T-cell (primary cell): ENCODE measurements at regions not wholly inside any gene's neighbourhood (a gene's known extent, or its start where the extent isn't known, plus 50 kb on each side); places are given as distances from the start of the nearest gene placed in this dataset.

Experiments used
- ATAC-seq, 4 experiments: fragments of 200-7000 bp in 3 of 4; fragments of 150-1000 bp in 1 of 4; cut with Tn5 transposase; replicated peaks in 1 of 4; 1 replicate in 3 of 4; 2 replicates in 1 of 4; pipeline ENCODE4 v1.10.0; 2021; ENCODE audit warnings: moderate library complexity in 3 of 4, mild to moderate bottlenecking in 2 of 4, moderate number of reproducible peaks in 1 of 4
- CTCF ChIA-PET, 2 donors: fragments of 300-600 bp; sonication (Branson Sonifier 250); formaldehyde crosslinking; loops; one replicate each; lab custom pipeline; 2022; ENCODE audit warnings: antibody characterized with exemption in 2 of 2; lab: Charles Lee
- POLR2A ChIA-PET, 2 donors: fragments of 300-600 bp; sonication (Branson Sonifier 250); formaldehyde crosslinking; loops; one replicate each; lab custom pipeline; 2022; ENCODE audit warnings: antibody characterized with exemption in 2 of 2; lab: Charles Lee
- DNase-seq, 35 experiments: peaks; one replicate each; pipeline versions ENCODE4 v3.0.0 to v3.0.0-alpha.2; 2013 to 2023
- H3K27ac ChIP-seq: one replicate; pipeline ENCODE4 v1.5.1; 2013; ENCODE audit warnings: low read length
- H3K27me3 ChIP-seq, 2 experiments: replicated peaks in 1 of 2; 1 replicate in 1 of 2; 2 replicates in 1 of 2; pipeline versions ENCODE4 v1.6.1 to v1.7.0; 2013; ENCODE audit warnings: low read length in 1 of 2, mixed read lengths in 1 of 2; ENCODE audit not compliant: control insufficient read depth in 2 of 2, insufficient read depth in 2 of 2; ENCODE audit errors: extremely low read depth in 1 of 2
- H3K36me3 ChIP-seq, 2 donors: 1 replicate in 1 of 2; 2 replicates in 1 of 2; pipeline versions ENCODE4 v1.6.1 to v1.7.0; 2013; ENCODE audit warnings: low read length in 1 of 2; ENCODE audit not compliant: control insufficient read depth in 2 of 2, insufficient read depth in 1 of 2; ENCODE audit errors: extremely low read depth in 1 of 2
- H3K4me1 ChIP-seq, 2 experiments: 1 replicate in 1 of 2; 2 replicates in 1 of 2; pipeline versions ENCODE4 v1.6.1 to v1.7.0; 2013; ENCODE audit warnings: low read length in 2 of 2, mixed read lengths in 1 of 2; ENCODE audit not compliant: insufficient read depth in 2 of 2, control insufficient read depth in 1 of 2; ENCODE audit errors: extremely low read depth in 1 of 2
- H3K4me3 ChIP-seq, 2 donors: 1 replicate in 1 of 2; 2 replicates in 1 of 2; pipeline versions ENCODE4 v1.5.1 to v1.7.0; 2013; ENCODE audit warnings: mild to moderate bottlenecking in 2 of 2, low read length in 1 of 2, moderate library complexity in 1 of 2; ENCODE audit not compliant: control insufficient read depth in 1 of 2; ENCODE audit errors: extremely low read depth in 1 of 2
- H3K9me3 ChIP-seq: 2 replicates; pipeline ENCODE4 v1.7.0; 2013
- H3K27ac Mint-ChIP-seq, 2 donors: one replicate each; pipeline ENCODE4 v1.8.0; 2020 to 2021; ENCODE audit warnings: mild to moderate bottlenecking in 2 of 2, mixed read lengths in 2 of 2
- H3K27me3 Mint-ChIP-seq, 2 donors: one replicate each; pipeline ENCODE4 v1.8.0; 2021 to 2022; ENCODE audit warnings: mixed read lengths in 2 of 2
- H3K36me3 Mint-ChIP-seq: one replicate; pipeline ENCODE4 v1.8.0; 2021; ENCODE audit warnings: mixed read lengths
- H3K4me1 Mint-ChIP-seq, 3 donors: one replicate each; pipeline ENCODE4 v1.8.0; 2020 to 2022; ENCODE audit warnings: mixed read lengths in 3 of 3, mild to moderate bottlenecking in 1 of 3
- H3K4me3 Mint-ChIP-seq, 3 donors: one replicate each; pipeline ENCODE4 v1.8.0; 2020 to 2022; ENCODE audit warnings: mild to moderate bottlenecking in 3 of 3, mixed read lengths in 3 of 3, moderate library complexity in 3 of 3
- H3K9me3 Mint-ChIP-seq, 3 donors: one replicate each; pipeline ENCODE4 v1.8.0; 2020 to 2022; ENCODE audit warnings: mixed read lengths in 3 of 3
- WGBS: methylation state at CpG from one replicate; pipeline ENCODE4 v1.1.5; 2013; ENCODE audit warnings: missing lambda C conversion rate; ENCODE audit not compliant: insufficient coverage; 5-methylcytosine and 5-hydroxymethylcytosine counted together

DNA sequence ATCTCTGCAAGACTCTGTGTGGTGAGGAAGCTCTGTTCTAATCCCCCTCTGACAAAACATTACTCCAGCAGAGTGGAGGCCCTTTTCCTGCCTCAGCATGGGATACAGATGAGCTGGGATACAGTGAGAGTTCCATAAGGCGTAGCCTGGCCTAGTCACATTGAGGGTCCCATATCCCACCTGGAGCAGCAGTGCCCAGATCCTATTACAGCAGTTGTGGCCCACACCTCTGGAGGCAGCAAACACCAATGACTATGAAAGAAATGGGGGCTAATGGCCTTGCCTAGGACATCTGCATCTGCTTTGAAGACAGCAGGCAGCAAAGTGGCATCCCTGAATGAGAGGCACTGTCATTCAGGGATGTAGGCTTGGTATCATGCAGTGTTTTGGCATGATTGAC, 534.5 kb downstream of the TDRD15 start:
- no peaks in the 10 kb centered on the region for H3K4me1 ChIP-seq
- H3K27me3 ChIP-seq: no peaks in the 10 kb centered on the region
- H3K4me3 Mint-ChIP-seq: no peak overlapping the region
- ChIA-PET POLR2A (no interaction called here), CTCF (no interaction called here)
- no CpG with 5 or more reads among the region's 1 CpG for WGBS
- H3K36me3 ChIP-seq: no peaks in the 10 kb centered on the region
- H3K4me1 Mint-ChIP-seq: no peaks in the 10 kb centered on the region
- ATAC-seq: no peak
- H3K4me3 ChIP-seq: no peak overlapping the region
- no peaks in the 10 kb centered on the region for H3K36me3 Mint-ChIP-seq
- peaks cover 0 to 8% (median 4%) of the 10 kb centered on the region in 3 donors for H3K9me3 Mint-ChIP-seq
- H3K9me3 ChIP-seq: no peaks in the 10 kb centered on the region
- DNase-seq: no peak
- H3K27ac ChIP-seq: no peak overlapping the region
- H3K27ac Mint-ChIP-seq: no peak overlapping the region
- H3K27me3 Mint-ChIP-seq: no peaks in the 10 kb centered on the region

DNA sequence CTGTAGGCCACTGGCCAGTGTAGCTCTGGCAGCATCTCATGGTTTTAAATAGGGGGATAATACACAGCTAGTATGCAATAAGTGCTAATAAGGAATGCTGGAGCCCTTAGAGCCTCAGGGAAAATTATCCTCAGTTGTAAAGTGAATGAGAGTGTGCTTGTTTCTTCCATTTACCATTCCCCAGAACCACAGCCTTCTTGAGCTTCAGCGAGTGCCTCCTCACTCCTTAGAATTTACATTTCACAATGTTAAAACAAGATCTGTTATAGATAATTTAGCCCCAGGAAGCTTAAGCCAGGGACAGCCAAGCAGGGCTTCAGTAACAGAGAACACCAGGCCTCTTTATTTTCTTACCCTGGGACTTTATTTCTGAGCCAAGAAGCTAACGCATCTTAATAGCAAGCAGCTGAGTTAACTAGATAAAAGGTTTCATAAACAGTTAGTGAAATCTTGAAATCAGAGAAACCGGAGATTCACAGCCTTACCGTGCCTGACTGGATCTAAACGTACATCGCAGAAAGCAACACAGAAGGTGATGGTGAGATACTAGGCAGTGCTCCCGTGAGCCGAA, 535.2 kb downstream of the TDRD15 start:
- POLR2A ChIA-PET: no interaction called here
- 96% methylated on average over 3 of the region's 8 CpGs for WGBS
- no peak for DNase-seq
- no peaks in the 10 kb centered on the region for H3K36me3 Mint-ChIP-seq
- H3K27ac ChIP-seq: no peak overlapping the region
- H3K4me1 Mint-ChIP-seq: no peaks in the 10 kb centered on the region
- no peak overlapping the region for H3K4me3 ChIP-seq
- H3K4me1 ChIP-seq: no peaks in the 10 kb centered on the region
- no peaks in the 10 kb centered on the region for H3K36me3 ChIP-seq
- ATAC-seq: no peak
- H3K27me3 ChIP-seq: no peaks in the 10 kb centered on the region
- CTCF ChIA-PET: no interaction called here
- no peaks in the 10 kb centered on the region for H3K9me3 ChIP-seq
- peaks cover 0 to 8% (median 5%) of the 10 kb centered on the region in 3 donors for H3K9me3 Mint-ChIP-seq
- no peak overlapping the region for H3K27ac Mint-ChIP-seq
- H3K4me3 Mint-ChIP-seq: no peak overlapping the region
- H3K27me3 Mint-ChIP-seq: no peaks in the 10 kb centered on the region

DNA sequence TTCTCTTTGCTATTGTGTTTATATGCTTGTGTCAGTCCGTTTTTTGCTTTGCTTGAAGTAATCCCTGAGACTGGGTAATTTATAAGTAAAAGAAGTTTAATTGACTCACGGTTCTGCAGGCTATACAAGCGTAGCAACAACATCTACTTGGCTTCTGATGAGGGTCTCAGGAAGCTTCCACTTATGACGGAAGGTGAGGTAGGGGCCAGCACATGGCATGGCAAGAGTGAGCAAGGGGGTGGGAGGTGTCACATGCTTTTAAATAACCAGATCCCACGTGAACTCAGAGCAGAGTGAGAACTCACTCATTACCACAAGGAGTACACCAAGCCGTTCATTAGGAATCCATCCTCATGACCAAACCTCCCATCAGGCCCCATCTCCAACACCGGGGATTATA, 540.3 kb downstream of the TDRD15 start:
- ChIA-PET CTCF (no interaction called here), POLR2A (no interaction called here)
- H3K4me3 ChIP-seq: no peak overlapping the region
- Mint-ChIP-seq H3K36me3 (no peaks in the 10 kb centered on the region), H3K4me1 (no peaks in the 10 kb centered on the region), H3K4me3 (no peak overlapping the region), H3K27me3 (no peaks in the 10 kb centered on the region), H3K27ac (no peak overlapping the region), H3K9me3 (peaks cover 5 to 23% (median 7%) of the 10 kb centered on the region in 3 donors)
- H3K27me3 ChIP-seq: no peaks in the 10 kb centered on the region
- 67% methylated on average over 3 of the region's 7 CpGs for WGBS
- H3K9me3 ChIP-seq: no peaks in the 10 kb centered on the region
- DNase-seq (no peak), ATAC-seq (no peak)
- no peaks in the 10 kb centered on the region for H3K36me3 ChIP-seq
- H3K27ac ChIP-seq: no peak overlapping the region
- no peaks in the 10 kb centered on the region for H3K4me1 ChIP-seq

DNA sequence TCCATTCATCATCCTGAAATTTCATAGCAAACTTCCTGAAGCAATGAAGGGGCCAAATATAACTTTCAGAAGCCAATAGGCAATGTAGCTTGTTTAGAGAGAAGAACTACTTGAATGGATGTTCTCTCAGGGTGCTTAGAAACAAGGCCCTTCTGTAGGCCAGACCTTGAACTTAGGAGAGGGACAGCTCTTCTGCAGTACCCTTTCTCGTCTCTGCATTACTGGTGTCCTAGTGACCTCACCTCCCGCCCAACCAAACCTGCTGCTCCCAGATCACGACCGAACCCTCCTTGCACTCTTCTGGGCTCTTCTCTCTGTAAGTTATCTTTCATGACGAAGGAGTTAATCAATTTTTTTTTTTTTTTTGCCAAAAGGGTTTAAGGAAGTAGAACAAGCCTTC, 543.9 kb downstream of the TDRD15 start:
- ChIA-PET CTCF (no interaction called here), POLR2A (no interaction called here)
- Mint-ChIP-seq H3K4me1 (no peaks in the 10 kb centered on the region), H3K36me3 (no peaks in the 10 kb centered on the region), H3K27me3 (no peaks in the 10 kb centered on the region), H3K9me3 (peaks cover 11 to 26% (median 13%) of the 10 kb centered on the region in 3 donors), H3K4me3 (no peak overlapping the region), H3K27ac (no peak overlapping the region)
- Histone ChIP-seq H3K27me3 (no peaks in the 10 kb centered on the region), H3K9me3 (no peaks in the 10 kb centered on the region), H3K36me3 (no peaks in the 10 kb centered on the region), H3K4me1 (no peaks in the 10 kb centered on the region), H3K4me3 (no peak overlapping the region), H3K27ac (no peak overlapping the region)
- DNase-seq (no peak), ATAC-seq (no peak)
- 86% methylated on average over 4 of the region's 5 CpGs for WGBS

DNA sequence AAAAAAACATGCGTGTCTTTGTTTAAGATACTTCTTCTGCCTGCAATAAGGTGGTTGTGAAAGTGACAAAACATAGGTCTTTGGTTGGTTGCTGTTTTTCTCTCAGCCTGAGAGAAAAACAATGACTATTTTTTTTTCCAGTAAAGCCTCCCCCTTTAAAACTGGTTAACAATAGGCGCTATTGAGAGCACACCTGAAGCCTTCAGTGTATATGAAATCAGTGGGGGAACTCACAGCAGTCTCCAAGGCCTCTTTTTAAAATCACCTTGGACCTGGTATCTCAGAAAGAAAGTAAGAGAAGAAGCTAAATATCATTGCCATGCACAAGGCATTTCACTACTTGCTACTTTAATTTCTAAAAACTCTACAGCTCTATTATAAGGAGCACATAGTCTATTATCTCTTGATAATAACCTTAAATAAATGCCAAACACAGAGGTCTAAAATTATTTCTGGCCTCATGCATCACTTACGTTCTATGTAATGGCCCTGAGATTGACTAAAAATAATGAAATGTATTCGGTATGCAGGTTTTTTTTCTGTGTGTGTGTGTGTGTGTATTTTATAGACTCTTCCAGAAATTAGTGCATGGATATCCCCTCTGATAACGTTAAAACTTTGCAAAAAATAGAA, 544.4 kb downstream of the TDRD15 start:
- no peaks in the 10 kb centered on the region for H3K9me3 ChIP-seq
- no peak for DNase-seq
- no peaks in the 10 kb centered on the region for H3K27me3 ChIP-seq
- Mint-ChIP-seq H3K36me3 (no peaks in the 10 kb centered on the region), H3K27me3 (no peaks in the 10 kb centered on the region), H3K4me1 (no peaks in the 10 kb centered on the region), H3K27ac (no peak overlapping the region), H3K4me3 (no peak overlapping the region), H3K9me3 (peaks cover 11 to 26% (median 15%) of the 10 kb centered on the region in 3 donors)
- no peaks in the 10 kb centered on the region for H3K4me1 ChIP-seq
- H3K4me3 ChIP-seq: no peak overlapping the region
- ChIA-PET POLR2A (no interaction called here), CTCF (no interaction called here)
- H3K36me3 ChIP-seq: no peaks in the 10 kb centered on the region
- H3K27ac ChIP-seq: no peak overlapping the region
- no peak for ATAC-seq
- WGBS: no CpG with 5 or more reads among the region's 5 CpGs

DNA sequence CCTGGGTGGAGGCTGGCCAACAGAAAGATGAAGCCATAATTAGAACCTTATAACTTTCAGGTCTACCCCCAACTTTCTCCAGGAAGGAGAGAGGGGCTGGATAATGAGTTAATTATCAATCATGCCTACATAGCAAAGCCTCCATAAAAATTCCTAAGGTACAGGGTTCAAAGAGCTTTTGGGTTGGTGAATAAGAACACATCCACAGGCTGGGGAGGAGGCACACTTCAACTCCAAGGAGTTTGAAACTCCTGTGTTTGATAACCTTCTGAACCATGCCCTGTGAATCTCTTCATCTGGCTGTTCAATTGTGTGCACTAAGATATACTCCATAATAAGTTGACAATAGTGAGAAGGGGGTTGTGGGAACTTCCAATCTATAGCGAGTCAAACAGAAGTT, 552.3 kb downstream of the TDRD15 start:
- no peak overlapping the region for H3K27ac Mint-ChIP-seq
- H3K36me3 ChIP-seq: no peaks in the 10 kb centered on the region
- no peaks in the 10 kb centered on the region for H3K9me3 ChIP-seq
- H3K4me1 Mint-ChIP-seq: no peaks in the 10 kb centered on the region
- ChIA-PET CTCF (no interaction called here), POLR2A (no interaction called here)
- ATAC-seq (no peak), DNase-seq (no peak)
- no CpG with 5 or more reads among the region's 1 CpG for WGBS
- no peaks in the 10 kb centered on the region for H3K36me3 Mint-ChIP-seq
- H3K27me3 ChIP-seq: no peaks in the 10 kb centered on the region
- no peaks in the 10 kb centered on the region for H3K27me3 Mint-ChIP-seq
- no peak overlapping the region for H3K4me3 Mint-ChIP-seq
- no peak overlapping the region for H3K4me3 ChIP-seq
- no peak overlapping the region for H3K27ac ChIP-seq
- H3K4me1 ChIP-seq: no peaks in the 10 kb centered on the region
- H3K9me3 Mint-ChIP-seq: peaks cover 0 to 45% (median 35%) of the 10 kb centered on the region in 3 donors
